ENCODE measurements at regions not wholly inside any gene's neighbourhood (a gene's known extent, or its start where the extent isn't known, plus 50 kb on each side); places are given as distances from the start of the nearest gene placed in this dataset.

GRCh38 chr1:221289103-221289502, 409.9 kb downstream of the HLX start:
- DNase-seq (ENCODE audit: low read depth, low spot score) = no peak
- CTCF ChIA-PET = interaction anchor here (0.9 to 1.3 kb wide), 2 partner anchors 25 to 37 kb away, joined by 3 read pairs; no protein-coding TSS in a partner anchor
- TF ChIP-seq CTCF (IDR thresholded peaks at IDR 0.05; ENCODE audit: insufficient read depth, low read length, missing control alignments) = no peak
- no peak overlapping the region for H3K4me3 ChIP-seq (ENCODE audit: low read depth, low read length)
- POLR2A ChIA-PET = no interaction called here

GRCh38 chr1:221290669-221291068, 411.4 kb downstream of the HLX start:
- DNase-seq (ENCODE audit: low read depth, low spot score) = no peak
- no peak overlapping the region for H3K4me3 ChIP-seq (ENCODE audit: low read depth, low read length)
- ChIA-PET POLR2A (no interaction called here), CTCF (interaction anchor here (1.8 kb wide), 1 partner anchor 27 kb away, joined by 5 read pairs; no protein-coding TSS in a partner anchor)
- no peak for TF ChIP-seq CTCF (IDR thresholded peaks at IDR 0.05; ENCODE audit: insufficient read depth, low read length, missing control alignments)

GRCh38 chr1:221291113-221291512, 411.9 kb downstream of the HLX start:
- CTCF ChIA-PET = interaction anchor here (1.8 kb wide), 1 partner anchor 27 kb away, joined by 5 read pairs; no protein-coding TSS in a partner anchor
- no peak for DNase-seq (ENCODE audit: low read depth, low spot score)
- no peak overlapping the region for H3K4me3 ChIP-seq (ENCODE audit: low read depth, low read length)
- POLR2A ChIA-PET = no interaction called here
- TF ChIP-seq CTCF (IDR thresholded peaks at IDR 0.05; ENCODE audit: insufficient read depth, low read length, missing control alignments) = no peak

- ChIA-PET POLR2A (no interaction called here), CTCF (no interaction called here)
- no peak for DNase-seq (ENCODE audit: low read depth, low spot score)
- H3K4me3 ChIP-seq (ENCODE audit: low read depth, low read length) = no peak overlapping the region
- TF ChIP-seq CTCF (IDR thresholded peaks at IDR 0.05; ENCODE audit: insufficient read depth, low read length, missing control alignments) = no peak
Observed at GRCh38 chr1:221292652-221293051, 413.4 kb downstream of the HLX start.

GRCh38 chr1:221294242-221294641, 415.0 kb downstream of the HLX start:
- no peak for DNase-seq (ENCODE audit: low read depth, low spot score)
- H3K4me3 ChIP-seq (ENCODE audit: low read depth, low read length) = no peak overlapping the region
- POLR2A ChIA-PET = no interaction called here
- CTCF ChIA-PET = no interaction called here
- TF ChIP-seq CTCF (IDR thresholded peaks at IDR 0.05; ENCODE audit: insufficient read depth, low read length, missing control alignments) = no peak

- TF ChIP-seq CTCF (IDR thresholded peaks at IDR 0.05; ENCODE audit: insufficient read depth, low read length, missing control alignments) = no peak
- POLR2A ChIA-PET = no interaction called here
- no peak for DNase-seq (ENCODE audit: low read depth, low spot score)
- no peak overlapping the region for H3K4me3 ChIP-seq (ENCODE audit: low read depth, low read length)
- CTCF ChIA-PET = interaction anchor here (0.7 kb wide), 1 partner anchor 27 kb away, joined by 3 read pairs; no protein-coding TSS in a partner anchor
Observed at GRCh38 chr1:221302357-221302756, 423.1 kb downstream of the HLX start.

Measured in AG04449 (cell line).